Neural progenitor cell (in vitro differentiated cells): ENCODE measurements at regions not wholly inside any gene's neighbourhood (a gene's known extent, or its start where the extent isn't known, plus 50 kb on each side); places are given as distances from the start of the nearest gene placed in this dataset.

Source experiments
- EZH2 ChIP-seq: fragments of 200-600 bp; sonication (generic); IDR thresholded peaks from 2 replicates; pipeline ENCODE4 v1.6.1; 2017; ENCODE audit warnings: antibody characterized with exemption, mild to moderate bottlenecking, moderate library complexity
- EZH2phosphoT487 ChIP-seq: fragments of 200-600 bp; sonication (generic); IDR thresholded peaks from 2 replicates; pipeline ENCODE4 v1.6.1; 2017; ENCODE audit warnings: antibody characterized with exemption
- TF ChIP-seq, protein P1 (sequence below): fragments of 200-600 bp; sonication (generic); IDR thresholded peaks from 2 replicates; pipeline ENCODE4 v1.5.1; 2017; ENCODE audit warnings: antibody characterized with exemption, mild to moderate bottlenecking

DNA sequence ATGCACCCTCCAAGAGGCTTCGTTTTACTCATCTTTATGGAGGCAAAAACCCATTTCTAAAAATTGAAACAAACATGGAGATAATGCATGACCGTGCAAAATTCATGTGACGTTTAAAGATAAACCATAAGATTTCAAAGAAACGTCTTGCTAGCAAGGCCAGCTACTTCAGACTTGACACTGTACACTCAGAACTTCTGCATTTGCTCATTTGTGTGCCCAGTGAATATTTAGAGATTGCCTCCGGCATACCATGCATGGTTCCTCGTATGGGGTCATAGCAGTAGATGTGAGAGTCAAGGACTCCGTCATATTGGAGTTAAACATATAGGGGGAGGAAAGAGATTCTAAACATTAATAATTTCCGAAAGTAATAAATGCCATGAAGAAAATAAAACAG is 78.6 kb upstream of the NEURL1B start:
- TF ChIP-seq, protein P1, sequence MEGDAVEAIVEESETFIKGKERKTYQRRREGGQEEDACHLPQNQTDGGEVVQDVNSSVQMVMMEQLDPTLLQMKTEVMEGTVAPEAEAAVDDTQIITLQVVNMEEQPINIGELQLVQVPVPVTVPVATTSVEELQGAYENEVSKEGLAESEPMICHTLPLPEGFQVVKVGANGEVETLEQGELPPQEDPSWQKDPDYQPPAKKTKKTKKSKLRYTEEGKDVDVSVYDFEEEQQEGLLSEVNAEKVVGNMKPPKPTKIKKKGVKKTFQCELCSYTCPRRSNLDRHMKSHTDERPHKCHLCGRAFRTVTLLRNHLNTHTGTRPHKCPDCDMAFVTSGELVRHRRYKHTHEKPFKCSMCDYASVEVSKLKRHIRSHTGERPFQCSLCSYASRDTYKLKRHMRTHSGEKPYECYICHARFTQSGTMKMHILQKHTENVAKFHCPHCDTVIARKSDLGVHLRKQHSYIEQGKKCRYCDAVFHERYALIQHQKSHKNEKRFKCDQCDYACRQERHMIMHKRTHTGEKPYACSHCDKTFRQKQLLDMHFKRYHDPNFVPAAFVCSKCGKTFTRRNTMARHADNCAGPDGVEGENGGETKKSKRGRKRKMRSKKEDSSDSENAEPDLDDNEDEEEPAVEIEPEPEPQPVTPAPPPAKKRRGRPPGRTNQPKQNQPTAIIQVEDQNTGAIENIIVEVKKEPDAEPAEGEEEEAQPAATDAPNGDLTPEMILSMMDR, result no peak
- no peak for TF ChIP-seq EZH2
- TF ChIP-seq EZH2phosphoT487, result no peak
